Coronary artery (tissue), 2 donors: ENCODE measurements at regions not wholly inside any gene's neighbourhood (a gene's known extent, or its start where the extent isn't known, plus 50 kb on each side); places are given as distances from the start of the nearest gene placed in this dataset.

ENCODE experiments used
- DNase-seq: peaks from one replicate; pipeline ENCODE4 v3.0.0-alpha.2; 2017; ENCODE audit warnings: low spot score
- H3K27ac ChIP-seq, 2 donors: fragments of 200-600 bp; sonication (generic); one replicate each; pipeline ENCODE4 v1.5.1; 2016 to 2019
- H3K4me3 ChIP-seq: fragments of 200-600 bp; sonication (generic); 2 replicates; pipeline ENCODE4 v1.5.1; 2016; ENCODE audit warnings: mild to moderate bottlenecking, moderate library complexity
- TF ChIP-seq, protein P1 (sequence below): fragments of 200-600 bp; sonication (generic); IDR thresholded peaks from one replicate; pipeline ENCODE4 v1.5.1; 2019; ENCODE audit warnings: antibody characterized with exemption

DNA sequence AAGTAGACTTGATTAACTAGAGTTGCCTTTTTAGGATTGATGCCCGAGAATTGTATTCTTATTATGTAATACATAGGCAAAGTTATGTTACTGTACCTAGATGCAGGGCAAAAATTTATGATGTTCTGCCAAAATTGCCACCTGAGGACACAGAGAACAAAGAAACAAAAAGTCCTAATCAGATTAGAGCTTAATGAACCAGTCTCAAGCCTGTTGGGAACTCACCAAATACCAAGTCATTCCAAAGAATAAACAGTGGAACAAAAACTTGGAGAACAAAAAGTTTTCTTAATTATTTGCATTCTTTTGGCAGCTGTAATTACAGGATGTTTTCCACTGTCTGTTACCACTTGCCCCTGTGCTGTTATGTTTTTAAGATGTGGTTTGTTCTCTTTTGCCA, 154.7 kb upstream of the SGK1 start:
- no peak overlapping the region for H3K4me3 ChIP-seq
- no peak for DNase-seq
- H3K27ac ChIP-seq: no peak overlapping the region
- TF ChIP-seq, protein P1, sequence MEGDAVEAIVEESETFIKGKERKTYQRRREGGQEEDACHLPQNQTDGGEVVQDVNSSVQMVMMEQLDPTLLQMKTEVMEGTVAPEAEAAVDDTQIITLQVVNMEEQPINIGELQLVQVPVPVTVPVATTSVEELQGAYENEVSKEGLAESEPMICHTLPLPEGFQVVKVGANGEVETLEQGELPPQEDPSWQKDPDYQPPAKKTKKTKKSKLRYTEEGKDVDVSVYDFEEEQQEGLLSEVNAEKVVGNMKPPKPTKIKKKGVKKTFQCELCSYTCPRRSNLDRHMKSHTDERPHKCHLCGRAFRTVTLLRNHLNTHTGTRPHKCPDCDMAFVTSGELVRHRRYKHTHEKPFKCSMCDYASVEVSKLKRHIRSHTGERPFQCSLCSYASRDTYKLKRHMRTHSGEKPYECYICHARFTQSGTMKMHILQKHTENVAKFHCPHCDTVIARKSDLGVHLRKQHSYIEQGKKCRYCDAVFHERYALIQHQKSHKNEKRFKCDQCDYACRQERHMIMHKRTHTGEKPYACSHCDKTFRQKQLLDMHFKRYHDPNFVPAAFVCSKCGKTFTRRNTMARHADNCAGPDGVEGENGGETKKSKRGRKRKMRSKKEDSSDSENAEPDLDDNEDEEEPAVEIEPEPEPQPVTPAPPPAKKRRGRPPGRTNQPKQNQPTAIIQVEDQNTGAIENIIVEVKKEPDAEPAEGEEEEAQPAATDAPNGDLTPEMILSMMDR: no peak

DNA sequence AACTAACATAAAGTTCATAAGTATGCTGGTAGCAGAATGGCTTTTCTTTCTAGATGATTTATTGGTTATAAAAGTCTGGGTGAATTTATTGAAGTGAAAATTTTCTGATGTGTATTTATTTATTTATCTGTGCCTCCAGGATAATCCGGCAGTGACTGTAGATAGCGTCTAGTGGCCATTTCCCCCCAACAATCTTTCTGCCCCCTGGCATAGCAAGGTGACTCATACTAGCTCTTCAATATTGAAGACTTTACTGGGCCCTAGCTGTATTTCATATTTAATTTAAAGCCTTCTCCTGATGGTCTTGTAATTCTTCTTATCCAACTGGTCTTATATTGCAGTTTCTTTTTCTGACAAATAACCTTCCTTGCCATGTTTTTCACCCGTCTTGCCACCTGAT, 154.1 kb upstream of the SGK1 start:
- H3K27ac ChIP-seq: no peak overlapping the region
- DNase-seq: no peak
- TF ChIP-seq, protein P1: no peak

DNA sequence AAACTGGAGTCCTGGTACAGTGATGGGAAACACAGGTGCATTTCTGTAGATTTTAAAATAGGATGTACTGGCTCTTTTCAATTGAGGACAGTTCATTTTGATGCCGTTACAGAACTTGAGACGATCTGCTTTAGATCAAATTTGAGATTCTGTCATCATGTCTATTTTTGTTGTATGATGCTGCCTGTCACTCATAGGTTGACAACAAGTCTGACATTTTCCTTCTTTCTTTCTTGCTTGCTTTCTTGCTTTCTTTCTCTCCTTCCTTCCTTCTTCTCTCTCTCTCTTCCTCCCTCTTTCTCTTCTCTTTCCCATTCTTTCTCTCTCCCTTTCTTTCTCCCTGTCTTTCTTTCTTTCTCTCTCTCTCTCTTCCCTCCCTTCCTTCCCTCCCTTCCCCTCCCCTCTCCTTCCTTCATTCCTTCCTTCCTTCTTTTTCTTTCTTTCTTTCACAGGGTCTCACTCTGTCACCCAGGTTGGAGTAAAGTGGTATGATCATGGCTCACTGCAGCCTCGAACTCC, 152.6 kb upstream of the SGK1 start:
- DNase-seq: no peak
- Histone ChIP-seq H3K27ac (no peak overlapping the region), H3K4me3 (no peak overlapping the region)
- TF ChIP-seq, protein P1: no peak

More for the DNA sequence above, 154.1 kb upstream of the SGK1 start:
- H3K4me3 ChIP-seq: no peak overlapping the region

DNA sequence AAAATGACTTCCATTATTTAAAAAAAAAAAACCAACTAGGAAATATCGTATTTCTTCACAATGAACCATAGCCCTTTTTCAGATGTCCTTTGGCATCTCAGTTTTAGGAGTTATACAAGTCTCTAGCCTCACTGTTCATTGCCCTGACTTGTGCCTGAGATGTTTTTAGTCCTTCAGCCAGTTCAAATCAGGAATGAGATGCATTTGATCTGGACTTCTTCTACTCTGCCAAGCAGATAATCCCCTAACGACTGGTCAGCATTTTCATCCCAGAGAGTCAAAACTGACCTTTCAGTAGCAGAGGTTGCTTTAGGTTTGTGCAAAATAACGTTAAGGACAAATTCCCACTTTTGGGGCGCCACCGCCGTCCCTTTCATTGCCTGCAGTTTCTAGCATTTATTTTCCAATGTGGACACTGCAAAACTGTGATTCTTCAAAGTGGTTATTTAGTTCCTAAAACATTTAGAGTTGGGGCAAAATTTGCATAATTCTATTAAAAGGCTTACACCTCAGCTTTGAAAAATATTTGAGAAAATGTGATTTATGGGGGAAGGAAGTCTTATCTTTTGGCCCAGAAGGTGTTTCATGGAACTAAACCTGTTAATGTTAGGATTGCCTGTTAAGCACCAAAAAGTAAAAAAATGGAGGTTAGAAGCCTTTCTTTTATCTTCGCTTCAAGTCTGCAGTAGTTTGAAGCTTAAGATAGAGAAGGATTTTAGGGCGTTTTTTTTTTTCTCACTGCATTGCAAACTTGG, 152.0 kb upstream of the SGK1 start:
- Histone ChIP-seq H3K27ac (no peak overlapping the region), H3K4me3 (no peak overlapping the region)
- no peak for DNase-seq
- TF ChIP-seq, protein P1: no peak

DNA sequence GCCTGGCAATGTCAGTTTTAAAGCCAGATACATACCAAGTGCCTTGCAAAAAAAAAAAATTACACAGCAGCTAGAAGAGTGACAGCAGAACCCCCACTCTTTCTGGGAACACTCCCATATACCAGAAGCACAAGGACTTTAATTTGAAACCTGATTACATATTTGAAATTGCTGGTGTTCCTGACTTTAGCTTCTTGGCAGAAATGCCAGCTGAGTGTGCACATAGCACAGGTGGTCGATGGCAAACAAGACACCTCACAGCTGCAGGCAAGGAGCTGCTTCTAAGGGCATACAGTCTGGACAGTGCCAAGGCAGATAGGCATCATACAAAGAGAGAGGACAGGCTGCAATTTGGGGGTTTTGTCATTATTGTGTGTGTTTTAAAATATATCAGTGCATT, 150.7 kb upstream of the SGK1 start:
- TF ChIP-seq, protein P1: no peak
- H3K27ac ChIP-seq: no peak overlapping the region
- no peak for DNase-seq
- H3K4me3 ChIP-seq: no peak overlapping the region

DNA sequence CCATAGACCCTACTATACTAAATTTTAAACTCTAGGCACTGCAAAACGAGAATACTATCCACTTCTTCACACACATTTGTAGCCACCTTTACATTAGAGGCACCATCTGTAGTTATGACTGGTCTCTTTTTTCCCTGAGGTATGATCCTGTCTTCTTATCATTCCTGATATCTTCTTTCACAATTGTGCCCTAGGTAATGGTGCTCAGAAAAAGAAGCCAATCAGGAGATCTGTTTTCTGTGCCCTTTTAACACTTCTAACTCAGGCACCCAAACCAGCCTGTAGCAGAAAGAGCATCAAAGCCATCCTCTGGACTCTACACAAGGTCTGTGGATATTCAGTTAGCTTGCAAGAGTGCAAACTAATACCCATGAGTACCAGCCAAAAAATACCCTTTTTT, 149.7 kb upstream of the SGK1 start:
- TF ChIP-seq, protein P1: no peak
- Histone ChIP-seq H3K4me3 (no peak overlapping the region), H3K27ac (no peak overlapping the region)
- DNase-seq: no peak
